H1 (cell line): ENCODE measurements at regions not wholly inside any gene's neighbourhood (a gene's known extent, or its start where the extent isn't known, plus 50 kb on each side); places are given as distances from the start of the nearest gene placed in this dataset.

Experiments
- EZH2 ChIP-seq: fragments of 200-600 bp; sonication (generic); IDR thresholded peaks from 2 replicates; pipeline ENCODE4 v1.7.1; 2012; ENCODE audit warnings: low read depth, mild to moderate bottlenecking, moderate library complexity, low read length, inconsistent platforms; ENCODE audit not compliant: severe bottlenecking
- HDAC2 ChIP-seq, 2 experiments: fragments of 300-600 bp in 1 of 2; sonication (generic) in 1 of 2; IDR thresholded peaks; 2 replicates each; pipeline ENCODE4 v1.6.1; 2011 to 2012; ENCODE audit warnings: low read depth in 2 of 2, low read length in 2 of 2, mild to moderate bottlenecking in 2 of 2, moderate library complexity in 2 of 2, borderline replicate concordance in 1 of 2, inconsistent platforms in 1 of 2
- NANOG ChIP-seq: IDR thresholded peaks from 2 replicates; pipeline ENCODE4 v1.6.1; 2011; ENCODE audit warnings: low read length, low read depth, mild to moderate bottlenecking, inconsistent platforms; ENCODE audit not compliant: insufficient read depth, poor library complexity, severe bottlenecking
- RAD21 ChIP-seq, 2 experiments: IDR thresholded peaks in 1 of 2; conservative IDR thresholded peaks in 1 of 2; 2 replicates each; pipeline ENCODE4 v1.6.1; 2011; ENCODE audit warnings: low read depth in 2 of 2, low read length in 2 of 2, improper control_type of control experiment in 1 of 2, inconsistent platforms in 1 of 2, mild to moderate bottlenecking in 1 of 2, moderate library complexity in 1 of 2
- SIX5 ChIP-seq: IDR thresholded peaks from 2 replicates; pipeline ENCODE4 v1.6.1; 2011; ENCODE audit warnings: mild to moderate bottlenecking, low read depth, low read length
- SP1 ChIP-seq: IDR thresholded peaks from 2 replicates; pipeline ENCODE4 v1.6.1; 2011; ENCODE audit warnings: low read depth, low read length
- YY1 ChIP-seq: IDR thresholded peaks from 2 replicates; pipeline ENCODE4 v1.6.1; 2011; ENCODE audit warnings: low read depth, mild to moderate bottlenecking, low read length
- TF ChIP-seq, protein P1 (sequence below): fragments of 300-600 bp; sonication (generic); IDR thresholded peaks from 2 replicates; pipeline ENCODE4 v1.7.1; 2012; ENCODE audit warnings: low read length, moderate library complexity, mild to moderate bottlenecking, inconsistent platforms; ENCODE audit not compliant: insufficient replicate concordance

DNA sequence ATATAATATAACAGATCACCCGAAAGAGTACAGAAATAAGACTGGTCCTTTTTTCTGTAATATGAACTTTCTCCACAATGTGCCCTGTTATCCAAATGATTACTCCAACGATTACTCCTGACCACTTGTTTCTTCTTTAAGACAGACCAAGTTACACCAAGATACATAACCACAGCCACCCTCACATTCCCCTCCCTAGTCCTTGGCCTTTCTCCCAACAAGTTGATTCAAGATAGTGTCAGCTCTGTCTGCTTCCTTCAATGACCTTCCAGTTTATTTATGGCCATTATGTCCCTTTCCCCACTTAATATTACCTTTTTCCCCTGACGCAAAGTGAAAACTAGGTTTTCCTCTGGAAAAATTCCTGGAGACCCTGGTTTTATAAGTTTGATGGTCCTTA is 397.2 kb downstream of the FAM47B start (continued):
- TF ChIP-seq, protein P1, sequence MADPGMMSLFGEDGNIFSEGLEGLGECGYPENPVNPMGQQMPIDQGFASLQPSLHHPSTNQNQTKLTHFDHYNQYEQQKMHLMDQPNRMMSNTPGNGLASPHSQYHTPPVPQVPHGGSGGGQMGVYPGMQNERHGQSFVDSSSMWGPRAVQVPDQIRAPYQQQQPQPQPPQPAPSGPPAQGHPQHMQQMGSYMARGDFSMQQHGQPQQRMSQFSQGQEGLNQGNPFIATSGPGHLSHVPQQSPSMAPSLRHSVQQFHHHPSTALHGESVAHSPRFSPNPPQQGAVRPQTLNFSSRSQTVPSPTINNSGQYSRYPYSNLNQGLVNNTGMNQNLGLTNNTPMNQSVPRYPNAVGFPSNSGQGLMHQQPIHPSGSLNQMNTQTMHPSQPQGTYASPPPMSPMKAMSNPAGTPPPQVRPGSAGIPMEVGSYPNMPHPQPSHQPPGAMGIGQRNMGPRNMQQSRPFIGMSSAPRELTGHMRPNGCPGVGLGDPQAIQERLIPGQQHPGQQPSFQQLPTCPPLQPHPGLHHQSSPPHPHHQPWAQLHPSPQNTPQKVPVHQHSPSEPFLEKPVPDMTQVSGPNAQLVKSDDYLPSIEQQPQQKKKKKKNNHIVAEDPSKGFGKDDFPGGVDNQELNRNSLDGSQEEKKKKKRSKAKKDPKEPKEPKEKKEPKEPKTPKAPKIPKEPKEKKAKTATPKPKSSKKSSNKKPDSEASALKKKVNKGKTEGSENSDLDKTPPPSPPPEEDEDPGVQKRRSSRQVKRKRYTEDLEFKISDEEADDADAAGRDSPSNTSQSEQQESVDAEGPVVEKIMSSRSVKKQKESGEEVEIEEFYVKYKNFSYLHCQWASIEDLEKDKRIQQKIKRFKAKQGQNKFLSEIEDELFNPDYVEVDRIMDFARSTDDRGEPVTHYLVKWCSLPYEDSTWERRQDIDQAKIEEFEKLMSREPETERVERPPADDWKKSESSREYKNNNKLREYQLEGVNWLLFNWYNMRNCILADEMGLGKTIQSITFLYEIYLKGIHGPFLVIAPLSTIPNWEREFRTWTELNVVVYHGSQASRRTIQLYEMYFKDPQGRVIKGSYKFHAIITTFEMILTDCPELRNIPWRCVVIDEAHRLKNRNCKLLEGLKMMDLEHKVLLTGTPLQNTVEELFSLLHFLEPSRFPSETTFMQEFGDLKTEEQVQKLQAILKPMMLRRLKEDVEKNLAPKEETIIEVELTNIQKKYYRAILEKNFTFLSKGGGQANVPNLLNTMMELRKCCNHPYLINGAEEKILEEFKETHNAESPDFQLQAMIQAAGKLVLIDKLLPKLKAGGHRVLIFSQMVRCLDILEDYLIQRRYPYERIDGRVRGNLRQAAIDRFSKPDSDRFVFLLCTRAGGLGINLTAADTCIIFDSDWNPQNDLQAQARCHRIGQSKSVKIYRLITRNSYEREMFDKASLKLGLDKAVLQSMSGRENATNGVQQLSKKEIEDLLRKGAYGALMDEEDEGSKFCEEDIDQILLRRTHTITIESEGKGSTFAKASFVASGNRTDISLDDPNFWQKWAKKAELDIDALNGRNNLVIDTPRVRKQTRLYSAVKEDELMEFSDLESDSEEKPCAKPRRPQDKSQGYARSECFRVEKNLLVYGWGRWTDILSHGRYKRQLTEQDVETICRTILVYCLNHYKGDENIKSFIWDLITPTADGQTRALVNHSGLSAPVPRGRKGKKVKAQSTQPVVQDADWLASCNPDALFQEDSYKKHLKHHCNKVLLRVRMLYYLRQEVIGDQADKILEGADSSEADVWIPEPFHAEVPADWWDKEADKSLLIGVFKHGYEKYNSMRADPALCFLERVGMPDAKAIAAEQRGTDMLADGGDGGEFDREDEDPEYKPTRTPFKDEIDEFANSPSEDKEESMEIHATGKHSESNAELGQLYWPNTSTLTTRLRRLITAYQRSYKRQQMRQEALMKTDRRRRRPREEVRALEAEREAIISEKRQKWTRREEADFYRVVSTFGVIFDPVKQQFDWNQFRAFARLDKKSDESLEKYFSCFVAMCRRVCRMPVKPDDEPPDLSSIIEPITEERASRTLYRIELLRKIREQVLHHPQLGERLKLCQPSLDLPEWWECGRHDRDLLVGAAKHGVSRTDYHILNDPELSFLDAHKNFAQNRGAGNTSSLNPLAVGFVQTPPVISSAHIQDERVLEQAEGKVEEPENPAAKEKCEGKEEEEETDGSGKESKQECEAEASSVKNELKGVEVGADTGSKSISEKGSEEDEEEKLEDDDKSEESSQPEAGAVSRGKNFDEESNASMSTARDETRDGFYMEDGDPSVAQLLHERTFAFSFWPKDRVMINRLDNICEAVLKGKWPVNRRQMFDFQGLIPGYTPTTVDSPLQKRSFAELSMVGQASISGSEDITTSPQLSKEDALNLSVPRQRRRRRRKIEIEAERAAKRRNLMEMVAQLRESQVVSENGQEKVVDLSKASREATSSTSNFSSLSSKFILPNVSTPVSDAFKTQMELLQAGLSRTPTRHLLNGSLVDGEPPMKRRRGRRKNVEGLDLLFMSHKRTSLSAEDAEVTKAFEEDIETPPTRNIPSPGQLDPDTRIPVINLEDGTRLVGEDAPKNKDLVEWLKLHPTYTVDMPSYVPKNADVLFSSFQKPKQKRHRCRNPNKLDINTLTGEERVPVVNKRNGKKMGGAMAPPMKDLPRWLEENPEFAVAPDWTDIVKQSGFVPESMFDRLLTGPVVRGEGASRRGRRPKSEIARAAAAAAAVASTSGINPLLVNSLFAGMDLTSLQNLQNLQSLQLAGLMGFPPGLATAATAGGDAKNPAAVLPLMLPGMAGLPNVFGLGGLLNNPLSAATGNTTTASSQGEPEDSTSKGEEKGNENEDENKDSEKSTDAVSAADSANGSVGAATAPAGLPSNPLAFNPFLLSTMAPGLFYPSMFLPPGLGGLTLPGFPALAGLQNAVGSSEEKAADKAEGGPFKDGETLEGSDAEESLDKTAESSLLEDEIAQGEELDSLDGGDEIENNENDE: no peak
- TF ChIP-seq SP1 (no peak), RAD21 (IDR thresholded peaks at IDR 0.05 in 1 of 2, conservative IDR thresholded peaks at IDR 0.05 in 1 of 2; ENCODE audit: low read depth in 2 of 2, low read length in 2 of 2) (no peak), SIX5 (no peak), HDAC2 (IDR thresholded peaks at IDR 0.05; ENCODE audit: borderline replicate concordance in 1 of 2, low read depth in 2 of 2, low read length in 2 of 2) (no peak), EZH2 (no peak), YY1 (no peak), NANOG (no peak)
